DOHH2 (cell line): ENCODE measurements at regions not wholly inside any gene's neighbourhood (a gene's known extent, or its start where the extent isn't known, plus 50 kb on each side); places are given as distances from the start of the nearest gene placed in this dataset.

Experiments used
- EZH2phosphoT487 ChIP-seq: fragments of 200-600 bp; sonication (generic); IDR thresholded peaks from 2 replicates; pipeline ENCODE4 v1.6.1; 2017; ENCODE audit warnings: borderline replicate concordance, mild to moderate bottlenecking, antibody characterized with exemption, low read length, moderate library complexity, mixed read lengths
- TF ChIP-seq, protein P1 (sequence below): fragments of 200-600 bp; sonication (generic); IDR thresholded peaks from one replicate; pipeline ENCODE4 v1.5.1; 2014; ENCODE audit warnings: antibody characterized with exemption, mild to moderate bottlenecking, low read depth, low read length; ENCODE audit not compliant: poor library complexity, severe bottlenecking

DNA sequence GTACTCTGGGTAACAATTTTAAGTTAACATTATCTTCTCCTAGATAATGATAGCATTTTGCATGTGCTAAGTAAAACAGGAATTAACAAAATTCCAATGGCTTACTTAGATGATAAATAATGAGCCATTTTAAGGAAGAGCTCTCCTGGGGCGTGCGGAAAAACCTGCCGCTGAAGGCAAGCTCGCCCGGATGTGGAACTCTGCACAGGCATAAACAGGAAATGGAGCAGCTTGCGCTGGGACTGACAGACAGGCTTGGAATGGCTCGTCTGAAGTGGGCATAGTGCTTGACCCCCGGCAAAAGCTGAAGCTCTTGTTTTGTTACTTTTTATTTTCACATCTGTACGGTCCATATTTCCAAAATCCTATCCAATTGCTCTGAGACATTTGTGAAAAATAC, 169.2 kb downstream of the ZNF281 start:
- TF ChIP-seq, protein P1, sequence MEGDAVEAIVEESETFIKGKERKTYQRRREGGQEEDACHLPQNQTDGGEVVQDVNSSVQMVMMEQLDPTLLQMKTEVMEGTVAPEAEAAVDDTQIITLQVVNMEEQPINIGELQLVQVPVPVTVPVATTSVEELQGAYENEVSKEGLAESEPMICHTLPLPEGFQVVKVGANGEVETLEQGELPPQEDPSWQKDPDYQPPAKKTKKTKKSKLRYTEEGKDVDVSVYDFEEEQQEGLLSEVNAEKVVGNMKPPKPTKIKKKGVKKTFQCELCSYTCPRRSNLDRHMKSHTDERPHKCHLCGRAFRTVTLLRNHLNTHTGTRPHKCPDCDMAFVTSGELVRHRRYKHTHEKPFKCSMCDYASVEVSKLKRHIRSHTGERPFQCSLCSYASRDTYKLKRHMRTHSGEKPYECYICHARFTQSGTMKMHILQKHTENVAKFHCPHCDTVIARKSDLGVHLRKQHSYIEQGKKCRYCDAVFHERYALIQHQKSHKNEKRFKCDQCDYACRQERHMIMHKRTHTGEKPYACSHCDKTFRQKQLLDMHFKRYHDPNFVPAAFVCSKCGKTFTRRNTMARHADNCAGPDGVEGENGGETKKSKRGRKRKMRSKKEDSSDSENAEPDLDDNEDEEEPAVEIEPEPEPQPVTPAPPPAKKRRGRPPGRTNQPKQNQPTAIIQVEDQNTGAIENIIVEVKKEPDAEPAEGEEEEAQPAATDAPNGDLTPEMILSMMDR, result no peak
- TF ChIP-seq EZH2phosphoT487, result no peak
